Prostate gland (tissue), 2 donors: ENCODE measurements at regions not wholly inside any gene's neighbourhood (a gene's known extent, or its start where the extent isn't known, plus 50 kb on each side); places are given as distances from the start of the nearest gene placed in this dataset.

ENCODE experiments used
- POLR2A ChIP-seq: fragments of 450-650 bp; IDR thresholded peaks from one replicate; pipeline ENCODE4 v1.6.1; 2016; ENCODE audit warnings: antibody characterized with exemption, mild to moderate bottlenecking
- POLR2AphosphoS5 ChIP-seq: sonication (generic); formaldehyde crosslinking; IDR thresholded peaks from one replicate; pipeline ENCODE4 v1.6.1; 2017; ENCODE audit warnings: antibody characterized with exemption
- TF ChIP-seq, protein P1 (sequence below), 4 experiments: fragments of 200-600 bp in 2 of 4; fragments of 450-650 bp in 2 of 4; sonication (generic) in 2 of 4; IDR thresholded peaks; 1 replicate in 3 of 4; 2 replicates in 1 of 4; pipeline ENCODE4 v1.5.1; 2016 to 2019; ENCODE audit warnings: antibody characterized with exemption in 4 of 4, mild to moderate bottlenecking in 2 of 4, moderate library complexity in 2 of 4

DNA sequence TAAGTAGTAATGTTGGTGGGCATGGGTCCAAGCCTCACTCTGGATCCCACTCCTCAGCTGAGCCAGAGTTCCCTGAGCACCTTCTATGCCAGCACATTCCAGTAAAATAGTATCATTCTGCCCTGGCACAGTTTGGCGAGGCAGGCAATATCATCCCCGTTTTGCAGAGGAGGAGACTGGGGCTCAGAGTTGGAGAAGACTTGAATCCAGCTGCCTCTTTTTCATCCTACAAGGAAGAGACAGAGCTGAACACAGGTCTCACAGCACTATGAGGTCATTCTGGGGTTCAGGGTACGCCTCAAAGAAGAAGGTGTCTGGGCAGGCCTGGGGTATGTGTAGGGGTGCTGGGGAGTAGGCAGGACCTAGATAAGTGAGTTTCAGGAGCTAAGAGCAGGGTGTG, 103.9 kb upstream of the STX18 start:
- TF ChIP-seq, protein P1, sequence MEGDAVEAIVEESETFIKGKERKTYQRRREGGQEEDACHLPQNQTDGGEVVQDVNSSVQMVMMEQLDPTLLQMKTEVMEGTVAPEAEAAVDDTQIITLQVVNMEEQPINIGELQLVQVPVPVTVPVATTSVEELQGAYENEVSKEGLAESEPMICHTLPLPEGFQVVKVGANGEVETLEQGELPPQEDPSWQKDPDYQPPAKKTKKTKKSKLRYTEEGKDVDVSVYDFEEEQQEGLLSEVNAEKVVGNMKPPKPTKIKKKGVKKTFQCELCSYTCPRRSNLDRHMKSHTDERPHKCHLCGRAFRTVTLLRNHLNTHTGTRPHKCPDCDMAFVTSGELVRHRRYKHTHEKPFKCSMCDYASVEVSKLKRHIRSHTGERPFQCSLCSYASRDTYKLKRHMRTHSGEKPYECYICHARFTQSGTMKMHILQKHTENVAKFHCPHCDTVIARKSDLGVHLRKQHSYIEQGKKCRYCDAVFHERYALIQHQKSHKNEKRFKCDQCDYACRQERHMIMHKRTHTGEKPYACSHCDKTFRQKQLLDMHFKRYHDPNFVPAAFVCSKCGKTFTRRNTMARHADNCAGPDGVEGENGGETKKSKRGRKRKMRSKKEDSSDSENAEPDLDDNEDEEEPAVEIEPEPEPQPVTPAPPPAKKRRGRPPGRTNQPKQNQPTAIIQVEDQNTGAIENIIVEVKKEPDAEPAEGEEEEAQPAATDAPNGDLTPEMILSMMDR (IDR thresholded peaks at IDR 0.05): no peak
- TF ChIP-seq POLR2AphosphoS5 (no peak), POLR2A (no peak)
